Ishikawa (cell line): ENCODE measurements at regions not wholly inside any gene's neighbourhood (a gene's known extent, or its start where the extent isn't known, plus 50 kb on each side); places are given as distances from the start of the nearest gene placed in this dataset.

Source experiments
- CEBPB ChIP-seq: IDR thresholded peaks from 2 replicates; pipeline ENCODE4 v1.6.1; 2012
- CREB1 ChIP-seq: IDR thresholded peaks from 2 replicates; pipeline ENCODE4 v1.6.1; 2012; ENCODE audit warnings: low read depth
- EGR1 ChIP-seq: IDR thresholded peaks from 2 replicates; pipeline ENCODE4 v1.6.1; 2012
- EP300 ChIP-seq: IDR thresholded peaks from 2 replicates; pipeline ENCODE4 v1.6.1; 2012; ENCODE audit warnings: borderline replicate concordance
- FOXM1 ChIP-seq: IDR thresholded peaks from 2 replicates; pipeline ENCODE4 v1.6.1; 2012; ENCODE audit warnings: low read depth, borderline replicate concordance
- MAX ChIP-seq: IDR thresholded peaks from 2 replicates; pipeline ENCODE4 v1.6.1; 2012
- NFIC ChIP-seq: IDR thresholded peaks from 2 replicates; pipeline ENCODE4 v1.6.1; 2012
- RAD21 ChIP-seq: IDR thresholded peaks from 2 replicates; pipeline ENCODE4 v1.6.1; 2012; ENCODE audit warnings: low read depth
- REST ChIP-seq: IDR thresholded peaks from 2 replicates; pipeline ENCODE4 v1.6.1; 2012; ENCODE audit warnings: low read depth, mild to moderate bottlenecking
- TAF1 ChIP-seq: IDR thresholded peaks from 2 replicates; pipeline ENCODE4 v1.6.1; 2012; ENCODE audit warnings: low read depth, mild to moderate bottlenecking
- TEAD4 ChIP-seq: IDR thresholded peaks from 2 replicates; pipeline ENCODE4 v1.6.1; 2012
- YY1 ChIP-seq: IDR thresholded peaks from 2 replicates; pipeline ENCODE4 v1.6.1; 2012; ENCODE audit warnings: low read depth
- ZBTB7A ChIP-seq: IDR thresholded peaks from 2 replicates; pipeline ENCODE4 v1.6.1; 2012; ENCODE audit warnings: low read depth

- TF ChIP-seq CEBPB (no peak), TAF1 (no peak), EP300 (no peak), CREB1 (no peak), TEAD4 (no peak), EGR1 (no peak), YY1 (no peak), REST (no peak), MAX (no peak), ZBTB7A (no peak), RAD21 (no peak), FOXM1 (no peak), NFIC (no peak)
Observed at GRCh38 chr5:40268088-40268487, 411.6 kb upstream of the PTGER4 start.
